ENCODE measurements at regions not wholly inside any gene's neighbourhood (a gene's known extent, or its start where the extent isn't known, plus 50 kb on each side); places are given as distances from the start of the nearest gene placed in this dataset.

DNA sequence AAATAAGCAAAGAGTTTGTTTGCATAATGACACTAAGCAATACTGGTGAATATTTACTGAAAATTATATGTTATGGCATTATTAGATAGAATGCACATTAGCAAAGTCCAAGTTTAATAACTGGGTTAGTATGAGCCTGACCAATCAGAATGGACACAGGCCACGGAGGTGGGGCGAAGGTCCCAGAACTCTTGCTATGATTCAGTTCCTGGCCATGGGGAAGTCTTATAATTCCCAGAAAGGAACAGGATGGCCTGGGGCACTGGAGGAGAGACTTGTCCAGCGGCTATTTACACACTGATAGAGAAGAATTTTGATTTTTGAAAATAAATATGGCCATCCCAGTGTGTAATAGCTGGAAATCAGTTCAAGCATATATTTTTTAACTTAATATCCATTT, 372.0 kb downstream of the EFNB2 start:
- in situ Hi-C loops (cut with HindIII; ENCODE audit: low sequenced_read_pairs), result no loop called here
- TF ChIP-seq, protein P1, sequence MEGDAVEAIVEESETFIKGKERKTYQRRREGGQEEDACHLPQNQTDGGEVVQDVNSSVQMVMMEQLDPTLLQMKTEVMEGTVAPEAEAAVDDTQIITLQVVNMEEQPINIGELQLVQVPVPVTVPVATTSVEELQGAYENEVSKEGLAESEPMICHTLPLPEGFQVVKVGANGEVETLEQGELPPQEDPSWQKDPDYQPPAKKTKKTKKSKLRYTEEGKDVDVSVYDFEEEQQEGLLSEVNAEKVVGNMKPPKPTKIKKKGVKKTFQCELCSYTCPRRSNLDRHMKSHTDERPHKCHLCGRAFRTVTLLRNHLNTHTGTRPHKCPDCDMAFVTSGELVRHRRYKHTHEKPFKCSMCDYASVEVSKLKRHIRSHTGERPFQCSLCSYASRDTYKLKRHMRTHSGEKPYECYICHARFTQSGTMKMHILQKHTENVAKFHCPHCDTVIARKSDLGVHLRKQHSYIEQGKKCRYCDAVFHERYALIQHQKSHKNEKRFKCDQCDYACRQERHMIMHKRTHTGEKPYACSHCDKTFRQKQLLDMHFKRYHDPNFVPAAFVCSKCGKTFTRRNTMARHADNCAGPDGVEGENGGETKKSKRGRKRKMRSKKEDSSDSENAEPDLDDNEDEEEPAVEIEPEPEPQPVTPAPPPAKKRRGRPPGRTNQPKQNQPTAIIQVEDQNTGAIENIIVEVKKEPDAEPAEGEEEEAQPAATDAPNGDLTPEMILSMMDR (IDR thresholded peaks at IDR 0.05; ENCODE audit: low read depth, low read length), result no peak
- DNase-seq (ENCODE audit: low read depth, low spot score), result no peak
- H3K4me3 ChIP-seq (ENCODE audit: low read depth, low read length), result no peak overlapping the region

DNA sequence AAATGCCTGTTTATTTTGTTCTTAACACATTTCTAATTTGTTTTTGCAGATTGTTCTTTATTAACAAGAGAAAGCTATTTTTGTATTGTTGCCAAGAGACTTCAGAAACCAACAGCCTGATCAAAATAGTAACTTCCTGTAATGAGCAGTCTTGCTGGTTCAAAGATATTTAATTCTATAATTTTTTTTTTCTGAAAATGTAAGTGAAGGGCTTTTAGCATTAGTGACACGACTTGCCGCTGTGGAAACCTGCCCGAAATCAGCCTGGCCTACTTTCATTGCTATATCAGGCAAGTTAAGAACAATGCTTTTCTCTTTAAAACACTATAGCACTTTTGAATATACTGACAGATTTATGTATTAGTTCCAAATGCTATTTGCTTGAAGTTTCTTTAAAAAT, 374.3 kb downstream of the EFNB2 start:
- no peak overlapping the region for H3K4me3 ChIP-seq (ENCODE audit: low read depth, low read length)
- peak; percentile 34 for DNase-seq (ENCODE audit: low read depth, low spot score)
- in situ Hi-C loops (cut with HindIII; ENCODE audit: low sequenced_read_pairs), result no loop called here
- TF ChIP-seq, protein P1 (IDR thresholded peaks at IDR 0.05; ENCODE audit: low read depth, low read length), result no peak

DNA sequence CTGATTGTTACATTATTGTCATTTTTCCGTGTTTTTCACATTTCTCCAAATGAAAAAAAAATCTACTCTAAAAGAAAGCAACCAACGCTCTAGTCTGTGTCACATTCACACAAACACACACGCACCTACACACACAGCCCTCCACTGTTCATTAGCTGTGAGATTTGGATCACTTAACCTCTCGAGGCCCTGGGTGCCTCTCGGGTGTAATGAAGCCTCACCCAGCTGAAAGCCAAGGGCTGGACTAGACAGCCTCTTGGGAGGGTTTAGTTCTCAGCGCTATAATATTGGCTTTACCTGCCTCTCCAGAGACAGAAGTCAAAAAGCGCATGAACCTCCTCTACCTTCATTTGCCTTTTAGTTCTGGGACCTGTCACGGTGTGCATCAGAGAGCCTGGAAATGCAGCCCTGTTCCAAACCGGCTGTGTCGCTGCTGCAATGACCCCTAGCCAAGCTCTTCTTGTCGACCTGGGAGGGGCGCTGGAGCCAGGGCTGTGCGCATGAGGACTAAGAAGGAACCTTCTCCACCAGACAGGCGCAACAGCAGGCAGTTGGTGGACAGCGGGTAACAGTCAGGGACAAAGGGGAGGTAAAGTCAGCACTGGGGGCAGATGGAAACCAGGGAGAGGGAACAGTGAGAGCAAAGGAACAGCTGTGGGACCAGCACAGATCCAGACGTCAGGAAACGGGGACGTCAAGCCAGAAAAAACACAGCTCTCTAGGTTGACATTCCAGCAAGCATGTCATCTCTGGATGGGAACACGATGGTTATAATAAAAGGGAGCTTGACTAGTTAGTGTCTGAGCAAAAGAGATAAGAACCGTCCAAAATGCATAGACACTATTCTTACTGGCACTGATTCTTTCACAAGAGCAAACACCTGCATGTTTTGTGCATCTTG, 375.9 kb downstream of the EFNB2 start:
- TF ChIP-seq, protein P1 (IDR thresholded peaks at IDR 0.05; ENCODE audit: low read depth, low read length), result no peak
- no peak overlapping the region for H3K4me3 ChIP-seq (ENCODE audit: low read depth, low read length)
- in situ Hi-C loops (cut with HindIII; ENCODE audit: low sequenced_read_pairs), result no loop called here
- DNase-seq (ENCODE audit: low read depth, low spot score), result no peak

DNA sequence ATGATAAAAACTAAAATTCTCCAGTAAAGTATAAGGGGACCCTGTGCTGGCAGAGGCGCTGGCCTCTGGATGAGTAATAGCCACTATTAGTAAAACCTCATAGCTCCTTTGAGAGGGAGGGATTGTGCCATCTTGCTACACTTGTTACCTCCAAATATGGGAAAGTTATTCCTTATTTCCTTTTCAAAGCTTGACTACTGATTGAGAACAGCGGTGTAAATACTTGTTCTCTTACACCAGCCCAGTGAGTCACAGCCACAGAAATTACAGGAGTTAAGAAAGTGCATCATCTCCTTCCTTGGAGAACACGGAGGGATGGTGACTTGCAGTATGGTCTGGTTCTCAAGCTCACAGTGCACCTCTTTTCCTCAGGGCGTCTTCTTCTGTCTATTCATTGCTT, 379.0 kb downstream of the EFNB2 start:
- DNase-seq (ENCODE audit: low read depth, low spot score), result peak; percentile 98
- in situ Hi-C loops (cut with HindIII; ENCODE audit: low sequenced_read_pairs), result no loop called here
- TF ChIP-seq, protein P1 (IDR thresholded peaks at IDR 0.05; ENCODE audit: low read depth, low read length), result no peak
- H3K4me3 ChIP-seq (ENCODE audit: low read depth, low read length), result no peak overlapping the region

DNA sequence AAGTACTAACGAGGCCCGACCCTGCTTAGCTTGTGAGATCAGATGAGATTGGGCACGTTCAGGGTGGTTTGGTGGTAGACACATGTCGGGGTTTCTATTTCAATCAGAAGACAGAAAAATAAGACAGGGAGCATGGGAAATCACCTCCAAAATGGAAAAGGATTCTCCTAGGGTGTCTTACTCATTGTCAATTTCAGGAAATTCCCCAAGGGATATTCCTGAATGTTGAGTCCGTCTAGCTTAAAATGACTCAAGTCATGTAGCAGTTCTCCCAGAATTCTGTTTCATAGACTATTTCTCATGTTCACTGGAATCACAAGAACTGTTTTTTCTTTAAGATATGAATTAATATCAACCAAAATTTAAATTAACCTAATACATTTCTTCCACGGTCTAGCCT, 380.1 kb downstream of the EFNB2 start:
- in situ Hi-C loops (cut with HindIII; ENCODE audit: low sequenced_read_pairs), result no loop called here
- no peak overlapping the region for H3K4me3 ChIP-seq (ENCODE audit: low read depth, low read length)
- no peak for DNase-seq (ENCODE audit: low read depth, low spot score)
- TF ChIP-seq, protein P1 (IDR thresholded peaks at IDR 0.05; ENCODE audit: low read depth, low read length), result no peak

DNA sequence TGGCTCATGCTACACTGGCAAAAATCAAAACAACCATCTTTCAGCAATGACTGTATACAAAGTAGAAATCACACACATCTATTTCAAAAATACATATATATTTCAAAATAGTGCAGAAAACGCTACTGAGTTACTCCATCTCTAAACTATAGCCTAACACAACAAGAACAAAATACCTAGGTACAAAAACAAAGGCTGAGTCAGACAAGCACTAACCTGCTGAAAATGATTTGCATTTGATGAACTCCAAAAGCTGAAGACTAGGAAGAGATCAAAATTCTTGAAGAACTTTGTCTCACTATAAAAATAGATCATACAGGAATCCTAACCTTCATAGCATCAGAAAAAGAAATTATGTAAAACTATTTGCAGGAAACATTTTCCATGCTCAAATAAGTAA, 381.6 kb downstream of the EFNB2 start:
- in situ Hi-C loops (cut with HindIII; ENCODE audit: low sequenced_read_pairs), result no loop called here
- DNase-seq (ENCODE audit: low read depth, low spot score), result no peak
- no peak overlapping the region for H3K4me3 ChIP-seq (ENCODE audit: low read depth, low read length)
- TF ChIP-seq, protein P1 (IDR thresholded peaks at IDR 0.05; ENCODE audit: low read depth, low read length), result no peak

Measured in astrocyte of the spinal cord (primary cell).